ENCODE measurements at regions not wholly inside any gene's neighbourhood (a gene's known extent, or its start where the extent isn't known, plus 50 kb on each side); places are given as distances from the start of the nearest gene placed in this dataset.

GRCh38 chr11:39784873-39785272 is 1674.6 kb downstream of the LRRC4C start:
- Histone ChIP-seq H3K36me3 (no peaks in the 10 kb centered on the region), H3K4me1 (no peaks in the 10 kb centered on the region), H3K27me3 (no peaks in the 10 kb centered on the region), H3K4me3 (no peak overlapping the region), H3K9me3 (no peaks in the 10 kb centered on the region), H3K27ac (no peak overlapping the region)
- TF ChIP-seq EP300 (IDR thresholded peaks at IDR 0.05; ENCODE audit: low read depth) (no peak), CTCF (IDR thresholded peaks at IDR 0.05) (no peak)
- in situ Hi-C loops (cut with MboI; ENCODE audit: low pct_ligation_motif_present in 1 of 4, low pct_unique_long_range_greater_than_20kb in 1 of 4, low sequenced_read_pairs in 3 of 4) (no loop called here), intact Hi-C loops (cut with DNase I; ENCODE audit: low total_unique reads) (loop anchor here (5.0 kb wide), 1 partner anchor 1057 kb away; no protein-coding TSS in a partner anchor)
- no peak for DNase-seq
- 80 to 89% methylated on average over 1 of the region's 5 CpGs for WGBS, 2 donors (ENCODE audit: low coverage in 1 of 2)

- DNase-seq: no peak
- H3K9me3 ChIP-seq: no peaks in the 10 kb centered on the region
- WGBS, 2 donors (ENCODE audit: low coverage in 1 of 2): 64 to 73% methylated on average over 3 of the region's 3 CpGs
- no peaks in the 10 kb centered on the region for H3K27me3 ChIP-seq
- no peak overlapping the region for H3K27ac ChIP-seq
- no peak overlapping the region for H3K4me3 ChIP-seq
- H3K4me1 ChIP-seq: no peaks in the 10 kb centered on the region
- in situ Hi-C loops (cut with MboI; ENCODE audit: low pct_ligation_motif_present in 1 of 4, low pct_unique_long_range_greater_than_20kb in 1 of 4, low sequenced_read_pairs in 3 of 4) (no loop called here), intact Hi-C loops (cut with DNase I; ENCODE audit: low total_unique reads) (no loop called here)
- TF ChIP-seq POLR2A (IDR thresholded peaks at IDR 0.05): no peak
- no peak for TF ChIP-seq CTCF (IDR thresholded peaks at IDR 0.05)
- TF ChIP-seq POLR2AphosphoS5 (IDR thresholded peaks at IDR 0.05): no peak
- TF ChIP-seq EP300 (IDR thresholded peaks at IDR 0.05; ENCODE audit: low read depth): no peak
- no peaks in the 10 kb centered on the region for H3K36me3 ChIP-seq
These were observed 1679.3 kb downstream of the LRRC4C start for GRCh38 chr11:39780131-39780530.

- TF ChIP-seq EP300 (IDR thresholded peaks at IDR 0.05; ENCODE audit: low read depth): no peak
- no peak for TF ChIP-seq POLR2A (IDR thresholded peaks at IDR 0.05)
- TF ChIP-seq POLR2AphosphoS5 (IDR thresholded peaks at IDR 0.05): no peak
- no peak for TF ChIP-seq CTCF (IDR thresholded peaks at IDR 0.05)
- H3K27me3 ChIP-seq: no peaks in the 10 kb centered on the region
- H3K4me3 ChIP-seq: no peak overlapping the region
- 39 to 78% methylated on average over 2 to 3 of the region's 3 CpGs for WGBS, 2 donors (ENCODE audit: low coverage in 1 of 2)
- H3K36me3 ChIP-seq: no peaks in the 10 kb centered on the region
- H3K9me3 ChIP-seq: no peaks in the 10 kb centered on the region
- intact Hi-C loops (cut with DNase I; ENCODE audit: low total_unique reads): no loop called here
- in situ Hi-C loops (cut with MboI; ENCODE audit: low pct_ligation_motif_present in 1 of 4, low pct_unique_long_range_greater_than_20kb in 1 of 4, low sequenced_read_pairs in 3 of 4): no loop called here
- no peak for DNase-seq
- H3K4me1 ChIP-seq: no peaks in the 10 kb centered on the region
- no peak overlapping the region for H3K27ac ChIP-seq
These were observed 1682.4 kb downstream of the LRRC4C start for GRCh38 chr11:39777035-39777434.

GRCh38 chr11:39772525-39773137 is 1686.8 kb downstream of the LRRC4C start:
- no peak for TF ChIP-seq POLR2AphosphoS5 (IDR thresholded peaks at IDR 0.05)
- no peak for TF ChIP-seq POLR2A (IDR thresholded peaks at IDR 0.05)
- no peak for TF ChIP-seq EP300 (IDR thresholded peaks at IDR 0.05; ENCODE audit: low read depth)
- TF ChIP-seq CTCF (IDR thresholded peaks at IDR 0.05): no peak
- Histone ChIP-seq H3K4me3 (no peak overlapping the region), H3K9me3 (no peaks in the 10 kb centered on the region), H3K27ac (no peak overlapping the region), H3K4me1 (no peaks in the 10 kb centered on the region), H3K27me3 (no peaks in the 10 kb centered on the region), H3K36me3 (no peaks in the 10 kb centered on the region)
- intact Hi-C loops (cut with DNase I; ENCODE audit: low total_unique reads) (no loop called here), in situ Hi-C loops (cut with MboI; ENCODE audit: low pct_ligation_motif_present in 1 of 4, low pct_unique_long_range_greater_than_20kb in 1 of 4, low sequenced_read_pairs in 3 of 4) (no loop called here)
- DNase-seq: no peak
- 58 to 83% methylated on average over 1 of the region's 1 CpG for WGBS, 2 donors (ENCODE audit: low coverage in 1 of 2)

Measured in transverse colon (tissue), 4 donors.